Esophagus squamous epithelium (tissue), 4 donors: ENCODE measurements at regions not wholly inside any gene's neighbourhood (a gene's known extent, or its start where the extent isn't known, plus 50 kb on each side); places are given as distances from the start of the nearest gene placed in this dataset.

Experiments used
- CTCF ChIP-seq, 6 experiments: fragments of 450-650 bp in 4 of 6; fragments of 200-600 bp in 2 of 6; sonication (generic) in 2 of 6; IDR thresholded peaks; one replicate each; pipeline ENCODE4 v1.5.1; 2016 to 2019; ENCODE audit warnings: antibody characterized with exemption in 6 of 6, mild to moderate bottlenecking in 4 of 6, moderate library complexity in 4 of 6
- POLR2A ChIP-seq, 4 donors: fragments of 450-650 bp; IDR thresholded peaks; one replicate each; pipeline ENCODE4 v1.6.1; 2017; ENCODE audit warnings: antibody characterized with exemption in 4 of 4, mild to moderate bottlenecking in 4 of 4, moderate library complexity in 3 of 4

- TF ChIP-seq CTCF (IDR thresholded peaks at IDR 0.05) (no peak), POLR2A (IDR thresholded peaks at IDR 0.05) (no peak)
Observed at GRCh38 chr21:41024341-41024740, 143.6 kb upstream of the BACE2 start.
